A549 (cell line): ENCODE measurements at regions not wholly inside any gene's neighbourhood (a gene's known extent, or its start where the extent isn't known, plus 50 kb on each side); places are given as distances from the start of the nearest gene placed in this dataset.

Experiments used
- CHD2 ChIP-seq: fragments of 150-350 bp; IDR thresholded peaks from 2 replicates; pipeline ENCODE4 v1.6.1; 2014; ENCODE audit warnings: low read length; ENCODE audit not compliant: partially characterized antibody
- CHD4 ChIP-seq: fragments of 200-600 bp; sonication (generic); IDR thresholded peaks from 2 replicates; pipeline ENCODE4 v1.6.1; 2016; ENCODE audit warnings: antibody characterized with exemption, mild to moderate bottlenecking, borderline replicate concordance
- CTCF ChIP-seq: fragments of >200 bp; sonication (Bioruptor Twin); formaldehyde crosslinking; IDR thresholded peaks from 3 replicates; pipeline ENCODE4 v1.5.1; 2016
- EP300 ChIP-seq, 2 experiments: fragments of >200 bp; sonication (Bioruptor Twin); formaldehyde crosslinking; IDR thresholded peaks; 2 replicates in 1 of 2; 3 replicates in 1 of 2; pipeline ENCODE4 v1.6.1; 2016 to 2017
- FOXS1 ChIP-seq: fragments of 250-450 bp; sonication (Bioruptor Pico); IDR thresholded peaks from 2 replicates; pipeline ENCODE4 v1.5.0; 2020; ENCODE audit warnings: mild to moderate bottlenecking, moderate library complexity
- KDM5A ChIP-seq: fragments of 200-600 bp; sonication (generic); IDR thresholded peaks from 2 replicates; pipeline ENCODE4 v1.6.1; 2016; ENCODE audit warnings: antibody characterized with exemption, mild to moderate bottlenecking
- NFE2L2 ChIP-seq: fragments of 150-350 bp; conservative IDR thresholded peaks from 2 replicates; pipeline ENCODE4 v1.6.1; 2014; ENCODE audit warnings: low read length
- POLR2A ChIP-seq: IDR thresholded peaks from 2 replicates; pipeline ENCODE4 v1.6.1; 2012; ENCODE audit warnings: mild to moderate bottlenecking, low read length
- TP53 ChIP-seq: fragments of 250-450 bp; sonication (Bioruptor Pico); IDR thresholded peaks from 2 replicates; pipeline ENCODE4 v1.5.0; 2021; ENCODE audit warnings: mild to moderate bottlenecking, moderate library complexity
- ZNF302 ChIP-seq: fragments of 250-450 bp; sonication (Bioruptor Pico); IDR thresholded peaks from 2 replicates; pipeline ENCODE4 v1.9.0; 2021; ENCODE audit warnings: inconsistent platforms, mild to moderate bottlenecking, moderate library complexity

GRCh38 chr1:90851711-90852050, 134.6 kb upstream of the BARHL2 start:
- TF ChIP-seq POLR2A (no peak), ZNF302 (CRISPR knock-in tag) (no peak), EP300 (IDR thresholded peaks at IDR 0.05) (no peak), FOXS1 (no peak), CTCF (no peak), TP53 (no peak), NFE2L2 (no peak), CHD4 (no peak), CHD2 (no peak), KDM5A (no peak)
